ENCODE measurements at regions not wholly inside any gene's neighbourhood (a gene's known extent, or its start where the extent isn't known, plus 50 kb on each side); places are given as distances from the start of the nearest gene placed in this dataset.

DNA sequence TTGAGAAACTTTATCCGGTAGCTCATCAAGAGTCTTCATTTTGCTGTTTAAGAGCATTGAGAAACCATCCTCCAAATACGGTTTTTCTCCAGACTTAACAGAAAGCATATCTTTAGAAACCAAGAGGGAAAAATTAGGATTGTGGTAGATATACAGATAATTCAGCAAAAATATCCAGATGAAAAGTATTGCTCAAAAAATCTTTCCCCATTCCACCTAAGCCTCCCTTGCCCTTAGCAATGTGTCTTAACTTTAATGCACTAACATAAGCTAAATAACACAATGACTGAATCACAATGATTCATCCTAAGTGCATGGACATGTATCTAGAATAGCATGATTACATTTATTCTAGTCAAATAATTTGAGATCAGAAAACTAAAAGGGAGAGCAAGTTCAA is 130.3 kb upstream of the TARS1 start:
- no peak overlapping the region for H3K4me3 ChIP-seq
- intact Hi-C loops (cut with DNase I) = no loop called here
- 92 to 94% methylated on average over 2 of the region's 2 CpGs for WGBS, 2 donors
- H3K27ac ChIP-seq = no peak overlapping the region
- no peaks in the 10 kb centered on the region for H3K9me3 ChIP-seq
- peaks cover 0 to 15% (median 3%) of the 10 kb centered on the region in 9 donors for H3K4me1 ChIP-seq
- H3K27me3 ChIP-seq = no peaks in the 10 kb centered on the region
- DNase-seq (no peak), ATAC-seq (no peak)
- TF ChIP-seq, protein P1, sequence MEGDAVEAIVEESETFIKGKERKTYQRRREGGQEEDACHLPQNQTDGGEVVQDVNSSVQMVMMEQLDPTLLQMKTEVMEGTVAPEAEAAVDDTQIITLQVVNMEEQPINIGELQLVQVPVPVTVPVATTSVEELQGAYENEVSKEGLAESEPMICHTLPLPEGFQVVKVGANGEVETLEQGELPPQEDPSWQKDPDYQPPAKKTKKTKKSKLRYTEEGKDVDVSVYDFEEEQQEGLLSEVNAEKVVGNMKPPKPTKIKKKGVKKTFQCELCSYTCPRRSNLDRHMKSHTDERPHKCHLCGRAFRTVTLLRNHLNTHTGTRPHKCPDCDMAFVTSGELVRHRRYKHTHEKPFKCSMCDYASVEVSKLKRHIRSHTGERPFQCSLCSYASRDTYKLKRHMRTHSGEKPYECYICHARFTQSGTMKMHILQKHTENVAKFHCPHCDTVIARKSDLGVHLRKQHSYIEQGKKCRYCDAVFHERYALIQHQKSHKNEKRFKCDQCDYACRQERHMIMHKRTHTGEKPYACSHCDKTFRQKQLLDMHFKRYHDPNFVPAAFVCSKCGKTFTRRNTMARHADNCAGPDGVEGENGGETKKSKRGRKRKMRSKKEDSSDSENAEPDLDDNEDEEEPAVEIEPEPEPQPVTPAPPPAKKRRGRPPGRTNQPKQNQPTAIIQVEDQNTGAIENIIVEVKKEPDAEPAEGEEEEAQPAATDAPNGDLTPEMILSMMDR (IDR thresholded peaks at IDR 0.05) = no peak
- H3K36me3 ChIP-seq = no peaks in the 10 kb centered on the region

DNA sequence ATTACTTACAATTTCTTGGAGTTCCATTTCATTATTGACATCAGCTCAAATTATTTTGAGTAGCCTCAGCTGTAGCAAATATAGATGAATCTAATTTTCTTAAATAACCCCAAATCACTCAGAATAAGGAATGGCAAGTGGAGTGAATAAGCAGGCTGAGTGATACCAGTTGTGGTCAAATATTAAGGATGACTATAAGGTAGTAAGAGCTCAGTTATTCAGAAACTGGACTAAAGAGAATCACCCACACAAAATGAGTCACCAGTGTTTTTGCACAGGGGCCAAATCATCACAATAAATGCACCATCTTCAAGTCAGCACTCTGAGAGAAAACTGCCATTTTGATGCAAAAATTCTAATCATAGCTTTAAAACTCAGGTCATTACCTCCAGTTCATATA is 128.9 kb upstream of the TARS1 start:
- TF ChIP-seq, protein P1 (IDR thresholded peaks at IDR 0.05) = no peak
- Histone ChIP-seq H3K36me3 (no peaks in the 10 kb centered on the region), H3K4me3 (no peak overlapping the region), H3K9me3 (no peaks in the 10 kb centered on the region), H3K27me3 (no peaks in the 10 kb centered on the region), H3K27ac (peak overlapping the region in 1 of 10 donors; percentile 26), H3K4me1 (peaks cover 0 to 5% (median 2%) of the 10 kb centered on the region in 9 donors)
- intact Hi-C loops (cut with DNase I) = no loop called here
- no peak for ATAC-seq
- no peak for DNase-seq

DNA sequence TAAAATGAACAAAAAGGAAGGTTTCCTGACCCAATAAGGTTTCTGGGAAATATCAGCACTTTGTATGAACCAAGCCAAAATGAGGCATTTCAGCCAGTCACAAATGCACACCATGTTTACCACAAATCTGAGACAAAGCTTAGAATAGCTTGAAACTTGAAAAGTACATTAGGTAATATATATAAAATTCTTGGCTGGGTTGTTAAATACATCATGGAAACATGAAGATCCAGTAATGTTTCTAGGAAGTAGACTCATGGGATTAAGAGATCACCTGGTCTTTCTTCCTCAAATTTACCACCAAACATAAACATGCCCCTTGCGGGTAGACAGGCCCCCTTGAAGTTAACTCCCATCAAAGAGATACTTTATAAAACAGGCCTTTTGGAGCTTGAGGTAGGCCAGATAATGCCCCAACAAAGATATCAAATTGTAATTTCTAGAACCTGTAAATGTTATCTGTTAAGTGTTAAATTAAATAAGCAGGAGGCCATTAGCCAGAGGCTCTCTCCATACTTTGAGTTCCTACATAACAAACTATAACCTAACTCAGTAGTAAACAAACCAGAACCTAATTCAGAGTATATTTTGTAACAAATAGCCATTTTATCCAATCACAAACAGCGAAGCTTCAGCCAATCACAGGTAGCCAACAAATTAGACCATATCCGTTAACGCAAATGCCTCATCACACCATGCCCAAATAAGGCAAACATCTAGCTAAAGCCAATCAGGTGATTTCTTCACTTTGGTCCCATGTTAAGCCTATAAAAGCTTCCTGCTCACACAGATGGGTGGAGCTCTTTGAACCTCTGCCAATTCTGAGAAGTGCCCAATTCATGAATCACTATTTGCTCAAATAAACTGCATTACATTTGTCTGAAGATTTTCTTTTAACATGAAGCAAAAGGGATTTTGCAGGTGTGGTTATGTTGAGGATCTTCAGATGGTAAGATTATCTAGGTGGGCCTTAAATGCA is 127.9 kb upstream of the TARS1 start:
- no peak for ATAC-seq
- Histone ChIP-seq H3K36me3 (no peaks in the 10 kb centered on the region), H3K9me3 (no peaks in the 10 kb centered on the region), H3K4me3 (no peak overlapping the region), H3K27me3 (no peaks in the 10 kb centered on the region), H3K4me1 (no peaks in the 10 kb centered on the region), H3K27ac (peak overlapping the region in 1 of 10 donors; percentile 32)
- intact Hi-C loops (cut with DNase I) = no loop called here
- no peak for DNase-seq
- WGBS, 2 donors = 97% methylated on average over 4 of the region's 4 CpGs
- TF ChIP-seq, protein P1 (IDR thresholded peaks at IDR 0.05) = no peak

DNA sequence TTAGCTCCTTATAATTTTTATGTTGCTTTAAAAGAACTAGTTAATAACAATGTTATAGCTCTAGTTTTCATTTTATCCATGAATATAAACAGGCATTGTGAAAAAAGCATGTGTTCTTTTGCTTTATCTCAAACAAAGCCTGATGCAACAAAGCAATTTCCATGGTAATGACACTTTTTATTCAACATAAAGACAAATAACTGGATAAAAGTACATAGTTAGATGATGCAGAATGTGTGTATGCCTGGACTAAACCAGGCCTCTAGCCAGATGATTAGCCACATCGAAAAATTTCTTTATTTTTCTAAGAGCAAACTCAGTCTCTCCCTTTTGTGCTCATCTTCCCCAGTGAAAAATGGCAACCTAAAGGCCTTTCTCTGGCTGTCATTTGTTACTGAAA is 125.6 kb upstream of the TARS1 start:
- TF ChIP-seq, protein P1 (IDR thresholded peaks at IDR 0.05) = no peak
- H3K36me3 ChIP-seq = no peaks in the 10 kb centered on the region
- ATAC-seq (no peak), DNase-seq (no peak)
- H3K27me3 ChIP-seq = no peaks in the 10 kb centered on the region
- WGBS, 2 donors = 85 to 86% methylated on average over 1 of the region's 1 CpG
- no peak overlapping the region for H3K27ac ChIP-seq
- peaks cover 0 to 15% (median 0%) of the 10 kb centered on the region in 9 donors for H3K4me1 ChIP-seq
- intact Hi-C loops (cut with DNase I) = no loop called here
- H3K9me3 ChIP-seq = no peaks in the 10 kb centered on the region
- H3K4me3 ChIP-seq = no peak overlapping the region

All from heart right ventricle (tissue), 16 donors.